GDM1 (cell line): ENCODE measurements at regions not wholly inside any gene's neighbourhood (a gene's known extent, or its start where the extent isn't known, plus 50 kb on each side); places are given as distances from the start of the nearest gene placed in this dataset.
"Not testable (repeated sequence)": the region's sequence is repeated elsewhere in the genome, so short reads cannot be mapped to it uniquely, and the experiment has no call there.

Experiments
- DNase-seq: peaks from one replicate; lab custom pipeline; 2025; lab: John Stamatoyannopoulos, UW

DNA sequence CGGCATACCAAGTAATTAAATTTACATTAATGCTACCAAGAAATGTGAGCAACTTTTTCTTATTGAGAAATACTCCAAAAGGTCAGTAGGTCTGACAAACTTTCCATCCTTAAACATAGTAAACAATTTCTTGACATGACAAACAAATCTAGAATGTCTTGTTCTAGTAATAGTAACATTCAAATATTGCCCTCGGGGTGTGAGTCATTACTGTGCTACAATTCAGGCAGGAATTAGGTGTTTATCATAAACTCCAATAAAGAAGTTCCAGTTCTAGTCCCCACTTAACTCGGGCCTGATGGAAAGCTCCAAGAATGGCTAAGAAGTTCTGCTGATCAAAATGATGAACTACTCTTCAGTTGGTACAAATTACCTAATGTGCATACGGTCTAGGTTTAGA, 235.6 kb upstream of the TUSC1 start:
- no peak for DNase-seq

- no peak for DNase-seq
These were observed 226.5 kb upstream of the TUSC1 start for GRCh38 chr9:25904701-25905100.

GRCh38 chr9:25891527-25891926, 213.3 kb upstream of the TUSC1 start:
- no peak for DNase-seq

- DNase-seq: no peak
These were observed 211.4 kb upstream of the TUSC1 start for GRCh38 chr9:25889661-25890060.

DNA sequence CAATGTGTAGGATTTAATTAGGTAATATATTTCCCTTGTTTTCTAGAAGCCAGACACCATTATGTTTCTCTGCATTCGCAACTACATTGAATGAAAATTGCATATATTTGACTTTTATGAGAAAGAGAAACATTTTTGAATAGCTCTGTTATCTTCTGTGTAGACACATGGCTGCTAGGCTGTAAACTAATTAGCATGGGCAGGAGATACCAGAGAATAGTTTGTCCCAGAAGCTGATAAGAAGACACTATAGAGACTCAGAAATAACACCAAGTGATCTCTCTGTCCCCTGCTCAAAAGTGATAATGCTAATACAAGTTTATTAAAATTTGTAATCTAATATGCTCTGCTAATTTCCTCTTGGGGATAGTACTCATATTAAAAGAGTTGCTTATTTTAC, 198.0 kb upstream of the TUSC1 start:
- no peak for DNase-seq

DNA sequence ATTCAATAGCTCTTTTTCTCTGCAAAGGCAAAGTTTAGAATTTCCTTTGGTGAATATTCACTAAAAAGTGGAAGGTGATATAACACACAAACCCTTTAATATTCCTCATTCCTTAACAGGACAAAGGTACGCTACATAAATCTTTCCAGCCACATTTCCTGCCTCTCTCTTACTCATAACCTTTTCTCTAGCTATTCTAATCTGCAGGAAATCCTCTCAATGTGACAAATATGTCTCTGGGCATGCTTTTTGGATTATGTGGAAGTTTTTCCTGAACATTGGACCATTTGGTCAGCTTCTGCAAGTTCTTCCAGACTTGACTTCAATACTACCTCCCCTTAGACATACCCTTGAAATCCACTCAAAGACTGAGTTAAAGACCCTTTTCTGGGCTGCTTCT, 186.3 kb upstream of the TUSC1 start:
- DNase-seq: no peak

- no peak for DNase-seq
These were observed 183.2 kb upstream of the TUSC1 start for GRCh38 chr9:25861421-25861820.

DNA sequence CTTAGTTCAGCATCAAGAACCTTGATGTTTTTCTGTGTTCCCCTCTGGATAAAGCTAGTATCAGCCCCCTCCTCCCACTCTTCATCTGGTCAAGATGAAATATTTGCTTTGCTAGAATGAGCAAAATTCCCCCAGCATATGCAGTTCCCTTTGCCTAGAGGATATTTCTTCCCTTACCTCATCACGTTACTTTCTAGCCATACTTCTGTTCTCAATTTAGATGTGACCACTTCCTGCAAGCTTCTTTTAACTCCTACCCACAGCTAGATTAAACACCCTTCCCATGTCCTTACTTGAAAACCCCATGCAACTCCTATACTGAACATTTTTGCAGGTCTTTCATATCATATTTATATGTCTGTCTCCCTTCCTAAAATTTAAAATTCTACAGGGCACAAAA, 178.9 kb upstream of the TUSC1 start:
- no peak for DNase-seq

DNA sequence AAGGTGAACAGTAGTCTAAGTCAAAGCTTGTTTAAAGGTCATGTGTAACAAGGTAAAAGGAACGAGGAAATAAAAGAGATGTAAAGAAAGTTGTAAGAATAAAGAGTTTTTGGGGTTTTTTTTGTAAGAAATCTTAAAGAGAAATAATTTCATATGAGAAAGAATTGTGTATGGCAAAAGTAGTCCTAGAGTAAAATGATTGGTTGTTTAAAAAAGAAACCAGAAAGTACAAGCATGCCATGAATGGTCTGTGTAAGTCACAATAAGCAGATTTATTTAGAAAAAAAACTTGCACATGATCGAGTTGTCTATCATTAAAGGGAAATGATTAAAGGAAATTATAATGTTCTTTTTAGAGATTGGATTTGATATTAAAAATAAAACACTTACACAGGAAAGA, 172.6 kb upstream of the TUSC1 start:
- DNase-seq: no peak

GRCh38 chr9:25845867-25846266, 167.6 kb upstream of the TUSC1 start:
- no peak for DNase-seq

DNA sequence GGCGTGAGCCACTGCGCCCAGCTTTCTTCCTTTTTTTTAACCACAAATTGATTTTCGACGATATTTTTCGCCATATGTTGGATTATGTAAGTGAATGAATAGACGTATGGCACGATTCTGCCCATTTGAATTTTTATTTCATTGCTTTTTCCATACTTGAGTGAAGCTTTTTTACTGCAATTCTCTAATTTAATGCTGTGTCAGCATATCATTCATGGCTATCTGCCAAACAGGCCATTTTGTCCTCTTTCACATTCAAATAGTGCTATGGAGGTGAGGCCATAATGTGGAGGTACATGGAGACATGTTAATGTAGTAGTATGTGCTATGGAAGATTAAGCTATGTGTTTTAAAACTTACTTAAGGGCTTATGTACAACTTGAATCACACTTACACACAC, 152.1 kb upstream of the TUSC1 start:
- no peak for DNase-seq

GRCh38 chr9:25827626-25828025, 149.4 kb upstream of the TUSC1 start:
- DNase-seq: no peak

GRCh38 chr9:25816439-25816838, 138.2 kb upstream of the TUSC1 start:
- no peak for DNase-seq

DNA sequence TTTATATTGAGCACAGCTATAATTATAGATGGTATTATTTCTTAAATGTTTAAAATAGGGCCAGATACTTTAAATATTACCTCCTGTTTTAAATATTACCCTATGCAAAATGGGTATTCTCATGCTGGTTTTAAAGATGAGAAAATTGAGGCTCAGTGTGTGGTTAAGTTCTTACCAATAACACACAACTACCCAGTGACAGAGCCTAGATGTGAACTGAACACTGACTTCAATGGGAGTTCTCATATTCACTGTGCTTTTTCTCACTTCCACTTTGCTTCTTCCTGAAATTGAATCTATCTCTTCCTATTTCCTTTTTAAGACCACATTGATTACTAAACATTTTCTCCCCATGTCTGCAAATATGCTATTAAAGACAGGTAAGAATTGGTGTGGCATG, 135.8 kb upstream of the TUSC1 start:
- DNase-seq: no peak

- DNase-seq: no peak
These were observed 135.2 kb upstream of the TUSC1 start for GRCh38 chr9:25813478-25813877.

GRCh38 chr9:25808554-25808953, 130.3 kb upstream of the TUSC1 start:
- no peak for DNase-seq

GRCh38 chr9:25804856-25805255, 126.6 kb upstream of the TUSC1 start:
- DNase-seq: no peak

- not testable (repeated sequence) for DNase-seq
These were observed 123.7 kb upstream of the TUSC1 start for GRCh38 chr9:25801989-25802388.

DNA sequence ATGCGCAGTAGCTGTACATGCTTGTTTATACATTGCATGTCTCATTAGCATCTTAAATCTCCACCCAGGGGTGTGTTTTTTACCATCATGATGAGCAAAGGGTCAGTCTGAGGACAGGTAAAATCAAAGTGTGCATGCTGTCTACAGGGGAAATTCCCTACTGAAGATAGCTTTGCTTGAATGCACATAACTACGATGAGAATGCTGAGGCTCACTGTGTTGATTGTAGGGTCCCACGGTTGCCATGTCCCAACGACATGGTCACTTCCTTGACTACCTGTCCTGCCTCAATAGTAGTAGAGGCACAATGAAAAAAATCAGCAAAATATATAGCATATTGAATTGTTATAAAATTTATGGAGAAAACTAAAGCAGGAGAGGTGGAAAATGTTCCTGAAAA, 95.6 kb upstream of the TUSC1 start:
- no peak for DNase-seq

DNA sequence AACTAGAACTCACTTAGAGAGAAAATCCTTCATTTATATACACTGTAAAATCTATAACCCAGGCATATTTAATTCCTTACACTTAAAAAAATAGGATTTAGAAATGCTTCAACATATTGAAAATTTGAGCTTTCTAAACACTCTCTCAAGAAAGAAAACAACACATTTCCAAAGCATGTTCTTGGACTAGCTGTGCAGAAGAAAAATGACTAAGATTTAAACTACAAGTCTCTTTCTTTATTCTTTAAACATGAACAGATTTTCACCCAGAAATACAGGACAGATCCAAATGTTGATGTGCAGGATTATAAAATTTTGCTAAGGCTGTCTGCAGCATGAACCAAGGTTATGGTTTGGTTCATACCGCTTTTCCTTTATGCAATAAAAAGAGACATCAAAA, 77.7 kb upstream of the TUSC1 start:
- DNase-seq: no peak

GRCh38 chr9:25752398-25752797, 74.2 kb upstream of the TUSC1 start:
- DNase-seq: no peak

- DNase-seq: no peak
These were observed 64.0 kb upstream of the TUSC1 start for GRCh38 chr9:25742256-25742655.

DNA sequence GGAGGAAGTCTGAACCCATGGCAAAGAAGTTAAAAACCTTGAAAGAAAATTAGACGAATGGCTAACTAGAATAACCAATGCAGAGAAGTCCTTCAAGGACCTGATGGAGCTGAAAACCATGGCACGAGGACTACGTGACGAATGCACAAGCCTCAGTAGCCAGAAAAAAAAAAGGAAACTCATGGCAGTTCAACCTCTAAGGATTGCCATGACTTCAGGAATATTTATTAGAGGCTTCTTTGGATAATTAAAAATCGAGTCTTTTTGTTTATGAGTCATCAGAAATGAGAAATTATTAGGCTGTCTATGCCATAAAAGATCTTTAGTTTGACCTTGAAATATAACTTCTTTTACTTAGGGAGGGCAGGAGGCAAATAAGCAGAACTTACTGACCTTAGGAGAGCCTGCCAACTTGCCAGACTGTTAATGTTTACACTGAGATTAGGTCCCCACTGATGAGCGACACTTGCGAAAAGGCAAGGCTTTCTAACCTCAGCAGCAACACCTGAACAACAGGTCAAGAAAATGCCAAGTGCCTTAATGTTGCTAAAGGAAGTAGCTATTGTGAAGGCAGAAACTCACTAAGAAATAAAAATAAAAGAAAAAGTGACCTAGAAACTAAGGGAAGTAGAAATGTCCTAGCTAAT, 55.2 kb upstream of the TUSC1 start:
- DNase-seq: no peak

GRCh38 chr9:25731895-25732794, 53.9 kb upstream of the TUSC1 start:
- DNase-seq: not testable (repeated sequence)
